ENCODE measurements at regions not wholly inside any gene's neighbourhood (a gene's known extent, or its start where the extent isn't known, plus 50 kb on each side); places are given as distances from the start of the nearest gene placed in this dataset.

GRCh38 chr18:61719671-61720070 is 173.1 kb downstream of the RNF152 start:
- Histone ChIP-seq H3K27me3 (replicated peaks in 1 of 2; ENCODE audit: control insufficient read depth in 2 of 2, insufficient read depth in 2 of 2, low read length in 1 of 2) (no peaks in the 10 kb centered on the region), H3K79me2 (ENCODE audit: control insufficient read depth, insufficient read depth, low read length) (no peaks in the 10 kb centered on the region), H4K20me1 (ENCODE audit: control insufficient read depth, insufficient read depth) (no peaks in the 10 kb centered on the region), H3K4me2 (ENCODE audit: control insufficient read depth, insufficient read depth) (no peak overlapping the region), H3K9me3 (replicated peaks; ENCODE audit: control insufficient read depth, insufficient read depth, low read length) (no peaks in the 10 kb centered on the region), H2AFZ (ENCODE audit: control insufficient read depth, low read depth, low read length) (no peak overlapping the region), H3K27ac (ENCODE audit: control insufficient read depth, insufficient read depth) (no peak overlapping the region), H3K4me3 (no peak overlapping the region), H3K4me1 (ENCODE audit: control insufficient read depth, insufficient read depth, low read length) (no peaks in the 10 kb centered on the region), H3K36me3 (ENCODE audit: control insufficient read depth in 2 of 2, insufficient read depth in 2 of 2, low read length in 1 of 2) (no peaks in the 10 kb centered on the region), H3K9ac (ENCODE audit: control insufficient read depth, insufficient read depth, low read length) (no peak overlapping the region)
- 50% methylated on average over 1 of the region's 1 CpG for WGBS (ENCODE audit: insufficient coverage, insufficient replicate concordance, low lambda C conversion rate, missing lambda C conversion rate)
- intact Hi-C loops (cut with micrococcal nuclease; ENCODE audit: unreplicated experiment) = no loop called here
- in situ Hi-C loops (cut with MboI) = no loop called here
- ChIA-PET POLR2A (no interaction called here), RAD21 (ENCODE audit: unreplicated experiment) (no interaction called here), SMC1A (ENCODE audit: uncharacterized antibody, unreplicated experiment) (no interaction called here), CTCF (no interaction called here)
- ATAC-seq (no peak), FAIRE-seq (no peak), DNase-seq (ENCODE audit: low read depth, low spot score) (no peak)
- TF ChIP-seq SKIL (IDR thresholded peaks at IDR 0.05; ENCODE audit: low read depth, poor library complexity, severe bottlenecking) = no peak
- no peak for TF ChIP-seq RCOR1 (conservative IDR thresholded peaks at IDR 0.05; ENCODE audit: low read depth, low read length)
- TF ChIP-seq RAD21 (IDR thresholded peaks at IDR 0.05; ENCODE audit: insufficient read depth, low read depth, low read length) = no peak
- TF ChIP-seq HCFC1 (IDR thresholded peaks at IDR 0.05; ENCODE audit: low read length) = no peak
- no TSS peak for BruUV-seq (replicated peaks)

DNA sequence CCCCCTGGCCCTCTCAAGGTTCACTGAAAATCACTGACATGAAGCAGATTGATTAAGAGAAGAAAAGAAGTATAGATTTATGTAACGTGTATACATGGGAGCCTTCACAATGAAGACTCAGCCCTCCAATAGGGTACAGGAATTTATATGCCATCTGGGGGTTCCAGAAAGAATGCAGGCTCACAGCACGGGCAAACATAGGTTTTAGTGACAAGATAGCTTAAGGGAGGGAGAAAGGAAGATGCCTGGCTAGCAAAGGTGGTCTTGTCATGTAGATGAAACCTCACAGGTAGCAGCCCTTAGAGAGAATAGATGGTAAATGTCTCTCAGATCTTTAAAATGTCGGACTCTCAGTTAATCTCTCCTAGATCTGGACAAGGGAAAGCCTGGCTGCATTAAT is 173.9 kb downstream of the RNF152 start:
- H3K9ac ChIP-seq (ENCODE audit: control insufficient read depth, insufficient read depth, low read length) = no peak overlapping the region
- CTCF ChIA-PET = no interaction called here
- WGBS (ENCODE audit: insufficient coverage, insufficient replicate concordance, low lambda C conversion rate, missing lambda C conversion rate) = 17% methylated on average over 3 of the region's 3 CpGs
- SMC1A ChIA-PET (ENCODE audit: uncharacterized antibody, unreplicated experiment) = no interaction called here
- H3K27ac ChIP-seq (ENCODE audit: control insufficient read depth, insufficient read depth) = no peak overlapping the region
- H3K4me1 ChIP-seq (ENCODE audit: control insufficient read depth, insufficient read depth, low read length) = no peaks in the 10 kb centered on the region
- no peak for DNase-seq (ENCODE audit: low read depth, low spot score)
- H3K27me3 ChIP-seq (replicated peaks in 1 of 2; ENCODE audit: control insufficient read depth in 2 of 2, insufficient read depth in 2 of 2, low read length in 1 of 2) = no peaks in the 10 kb centered on the region
- POLR2A ChIA-PET = no interaction called here
- RAD21 ChIA-PET (ENCODE audit: unreplicated experiment) = no interaction called here
- TF ChIP-seq SIN3A (IDR thresholded peaks at IDR 0.05; ENCODE audit: low read depth, low read length) (no peak), CREM (IDR thresholded peaks at IDR 0.05; ENCODE audit: low read depth) (no peak), TBL1XR1 (IDR thresholded peaks at IDR 0.05; ENCODE audit: low read depth, low read length) (no peak), CBX3 (IDR thresholded peaks at IDR 0.05; ENCODE audit: borderline replicate concordance, low read depth) (no peak)
- no peak for FAIRE-seq
- H3K4me3 ChIP-seq = no peak overlapping the region
- no peaks in the 10 kb centered on the region for H3K9me3 ChIP-seq (replicated peaks; ENCODE audit: control insufficient read depth, insufficient read depth, low read length)
- H3K4me2 ChIP-seq (ENCODE audit: control insufficient read depth, insufficient read depth) = no peak overlapping the region
- intact Hi-C loops (cut with micrococcal nuclease; ENCODE audit: unreplicated experiment) (no loop called here), in situ Hi-C loops (cut with MboI) (no loop called here)
- H4K20me1 ChIP-seq (ENCODE audit: control insufficient read depth, insufficient read depth) = no peaks in the 10 kb centered on the region
- no peak for ATAC-seq
- BruUV-seq (replicated peaks) = no TSS peak
- H2AFZ ChIP-seq (ENCODE audit: control insufficient read depth, low read depth, low read length) = no peak overlapping the region
- no peaks in the 10 kb centered on the region for H3K79me2 ChIP-seq (ENCODE audit: control insufficient read depth, insufficient read depth, low read length)
- H3K36me3 ChIP-seq (ENCODE audit: control insufficient read depth in 2 of 2, insufficient read depth in 2 of 2, low read length in 1 of 2) = no peaks in the 10 kb centered on the region
